RPMI7951 (cell line): ENCODE measurements at regions not wholly inside any gene's neighbourhood (a gene's known extent, or its start where the extent isn't known, plus 50 kb on each side); places are given as distances from the start of the nearest gene placed in this dataset.

Experiments
- DNase-seq: peaks from one replicate; pipeline ENCODE4 v3.0.0-alpha.2; 2012; ENCODE audit warnings: low read depth

DNA sequence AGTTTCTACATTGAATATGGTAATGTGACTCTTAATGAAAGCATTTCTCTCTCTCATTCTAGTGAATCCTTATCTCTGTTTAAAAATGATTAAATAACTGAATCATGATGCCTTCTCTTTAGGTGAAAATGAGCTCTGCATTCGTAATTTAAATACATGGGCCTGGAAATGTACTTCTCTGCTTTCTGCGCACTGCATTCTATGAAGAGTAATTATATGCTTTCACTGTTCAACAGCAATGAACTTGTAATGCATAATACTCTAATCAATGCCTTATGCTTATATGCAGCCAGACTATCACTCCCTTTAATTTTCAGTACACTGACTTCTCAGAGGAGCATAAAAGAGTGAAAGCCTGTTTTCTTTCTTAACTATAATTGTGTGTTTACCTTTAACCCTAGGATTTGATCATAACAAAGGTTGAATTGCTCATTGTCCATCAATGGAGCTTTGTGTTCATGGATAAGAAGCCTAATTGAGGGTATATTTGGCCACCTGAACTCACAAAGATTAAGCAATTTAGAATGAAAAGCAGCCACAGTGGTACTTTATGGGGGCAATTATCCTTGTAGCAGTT lies 330.8 kb upstream of the PDZRN3 start:
- DNase-seq, result no peak

DNA sequence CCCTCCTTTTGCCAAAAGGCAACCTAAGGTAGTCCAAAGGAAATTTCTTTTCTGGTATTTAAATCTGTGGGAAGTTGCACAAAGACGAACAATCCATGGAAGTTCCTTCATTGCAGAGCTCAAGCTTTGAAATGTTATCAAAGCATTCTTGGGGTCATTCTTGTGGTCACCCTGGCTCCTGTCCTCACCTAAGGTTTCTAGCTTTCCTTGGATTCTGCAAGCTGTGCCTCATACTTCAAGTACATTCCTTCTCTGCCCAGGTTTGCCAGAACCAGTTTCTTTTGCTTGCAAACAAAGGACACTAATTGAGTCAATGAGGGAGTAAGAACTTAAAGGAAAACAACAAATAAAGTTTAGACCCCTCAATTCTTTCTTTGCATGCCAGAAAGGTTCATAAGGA lies 329.8 kb upstream of the PDZRN3 start:
- no peak for DNase-seq

DNA sequence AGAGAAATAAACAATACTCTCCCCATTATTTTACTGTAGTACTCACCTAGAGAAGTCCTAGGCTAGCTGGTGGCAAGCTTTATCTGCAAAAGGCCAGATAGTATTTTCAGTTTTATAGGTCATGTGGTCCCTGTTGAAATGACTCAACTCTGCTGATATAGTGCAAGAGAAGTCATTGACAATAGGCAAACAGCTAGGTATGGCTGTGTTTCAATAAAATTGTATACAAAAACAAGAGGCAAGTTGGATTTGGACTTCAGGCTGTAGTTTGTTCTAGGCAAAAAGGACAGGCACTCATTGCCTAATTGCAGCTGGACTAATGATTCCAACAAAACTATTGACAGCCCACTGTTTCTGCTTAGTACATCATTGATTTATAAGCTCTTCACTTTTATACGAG lies 328.0 kb upstream of the PDZRN3 start:
- DNase-seq, result no peak

DNA sequence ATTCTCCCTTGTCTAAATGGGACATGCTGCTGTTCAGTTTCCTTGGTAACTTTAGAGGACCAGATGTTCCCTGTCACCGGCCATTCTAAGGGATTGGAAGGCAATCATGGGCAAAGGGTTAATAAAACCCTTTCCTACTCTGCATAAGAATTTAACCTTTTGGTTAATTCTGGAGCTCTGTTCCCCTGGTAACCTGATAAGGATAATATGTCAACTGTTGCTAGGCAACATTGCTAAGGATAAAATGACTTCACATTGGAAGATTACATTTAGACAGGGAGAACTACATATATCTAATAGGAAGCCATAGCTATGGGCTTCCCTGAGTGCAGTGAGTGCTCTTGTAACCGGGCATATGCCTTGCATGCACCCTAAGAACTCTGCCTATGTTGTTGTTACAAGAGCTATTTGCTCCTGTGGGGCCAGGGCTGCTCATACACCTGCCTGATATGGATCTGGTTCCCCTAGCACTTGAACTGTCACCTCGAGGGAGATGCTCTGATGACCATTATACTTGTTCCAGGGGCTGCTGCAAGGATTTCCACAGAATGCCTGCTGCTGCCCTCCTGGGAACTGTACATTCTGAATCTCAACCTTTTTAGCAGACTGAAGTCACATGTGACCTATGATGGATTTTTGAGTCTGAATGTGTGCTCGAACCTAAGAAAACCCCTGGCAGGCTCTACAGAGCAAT lies 326.3 kb upstream of the PDZRN3 start:
- no peak for DNase-seq

- DNase-seq, result no peak
Observed at GRCh38 chr3:73945541-73945940, 320.8 kb upstream of the PDZRN3 start.

DNA sequence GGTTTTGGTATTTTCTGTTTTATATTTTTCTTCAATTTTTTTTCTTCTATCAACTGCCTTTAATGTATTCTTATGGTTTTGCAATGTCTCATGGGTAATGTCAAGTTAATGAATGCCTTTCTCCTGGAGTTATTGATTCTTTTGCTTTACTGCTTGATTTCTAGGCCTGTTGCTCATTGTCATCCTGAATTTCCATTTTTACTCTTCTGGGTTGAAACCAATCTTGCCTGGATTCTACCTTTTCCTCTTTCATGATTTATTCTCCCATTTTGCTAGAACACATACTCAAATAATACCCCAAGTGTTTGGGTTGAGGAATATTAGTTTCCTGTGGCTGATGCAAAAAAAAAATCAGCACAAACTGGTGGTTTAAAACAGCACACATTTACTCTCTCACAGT lies 315.2 kb upstream of the PDZRN3 start:
- DNase-seq, result no peak

DNA sequence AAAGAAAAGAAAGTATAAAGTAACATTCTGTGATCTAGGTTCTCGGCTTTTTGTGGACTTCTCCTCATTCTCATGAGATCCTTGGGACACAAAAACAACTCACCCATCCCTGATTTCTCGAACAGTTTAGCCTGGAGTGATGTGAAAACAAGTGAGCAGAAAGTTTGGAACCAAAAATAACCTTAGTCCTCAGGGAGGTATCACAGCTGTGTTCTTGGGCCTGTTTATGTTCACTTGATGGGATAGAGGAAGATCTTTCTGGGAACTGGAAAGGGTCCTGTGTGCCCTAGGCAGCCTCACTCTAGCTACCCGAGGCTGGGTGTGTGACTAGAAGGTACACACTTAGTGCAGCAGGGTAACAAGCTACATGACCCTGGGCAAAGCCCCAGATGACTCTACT lies 308.8 kb upstream of the PDZRN3 start:
- DNase-seq, result no peak

- no peak for DNase-seq
Observed at GRCh38 chr3:73927203-73927570, 302.4 kb upstream of the PDZRN3 start.

DNA sequence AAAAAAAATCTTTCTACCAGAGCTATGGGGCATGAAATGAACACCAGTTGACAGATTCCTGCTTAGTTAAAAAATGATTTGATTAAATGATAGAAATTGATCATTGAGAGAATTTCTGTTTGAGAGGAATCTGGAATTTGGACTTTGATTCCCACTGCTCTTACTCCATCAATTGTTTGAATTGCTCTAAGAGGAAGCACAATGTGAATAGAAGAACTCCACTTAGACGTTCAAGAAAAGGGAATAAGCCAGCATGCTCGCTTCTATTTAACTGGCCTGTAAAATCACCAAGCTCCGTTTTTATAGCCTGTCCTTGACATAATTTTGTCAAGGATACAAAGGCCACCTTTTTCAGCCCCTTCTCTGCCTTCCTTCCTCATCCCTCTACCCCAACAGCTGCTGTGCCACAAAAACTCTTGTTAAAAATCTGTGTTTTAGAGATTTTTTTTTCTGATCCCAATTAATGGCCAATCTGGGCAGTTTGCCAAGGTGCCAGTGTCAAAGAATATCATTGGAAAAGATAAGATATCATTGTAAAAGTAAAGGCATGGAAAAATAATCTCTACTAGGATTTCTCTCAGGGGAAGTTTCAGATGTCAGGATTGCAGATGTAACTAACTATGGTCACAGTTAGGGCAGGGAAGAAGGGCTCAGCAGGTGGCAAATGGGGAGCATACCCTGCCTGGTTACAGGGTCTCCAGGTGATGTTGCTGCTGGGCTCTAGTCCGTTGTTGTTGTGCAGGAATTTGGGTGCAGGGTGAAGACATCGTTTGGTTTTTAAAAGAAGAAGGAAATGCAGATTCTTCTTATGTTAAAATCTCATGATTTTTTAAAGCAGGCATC lies 301.8 kb upstream of the PDZRN3 start:
- DNase-seq, result no peak

GRCh38 chr3:73925011-73925410 lies 300.3 kb upstream of the PDZRN3 start:
- no peak for DNase-seq

- DNase-seq, result no peak
Observed at GRCh38 chr3:73924048-73924447, 299.3 kb upstream of the PDZRN3 start.

GRCh38 chr3:73917643-73918042 lies 292.9 kb upstream of the PDZRN3 start:
- no peak for DNase-seq

DNA sequence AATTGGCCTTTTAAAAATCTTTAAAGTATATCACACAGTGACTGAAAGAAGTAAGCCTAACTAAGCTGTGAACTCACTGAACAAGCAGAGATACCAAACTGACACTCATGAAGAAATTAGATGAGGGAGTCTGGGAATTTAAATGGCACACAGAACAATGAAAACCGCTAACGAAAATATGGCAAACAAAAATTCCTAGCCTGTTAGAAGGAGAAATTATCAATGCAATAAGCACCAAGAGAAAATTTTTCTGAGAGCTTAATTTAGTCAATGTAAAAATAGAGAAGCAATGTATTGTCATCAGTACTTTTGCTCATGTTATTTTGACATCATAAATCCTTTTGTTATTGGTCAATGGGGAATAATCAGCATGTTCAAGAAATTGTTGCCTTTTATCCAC lies 291.1 kb upstream of the PDZRN3 start:
- DNase-seq, result no peak

DNA sequence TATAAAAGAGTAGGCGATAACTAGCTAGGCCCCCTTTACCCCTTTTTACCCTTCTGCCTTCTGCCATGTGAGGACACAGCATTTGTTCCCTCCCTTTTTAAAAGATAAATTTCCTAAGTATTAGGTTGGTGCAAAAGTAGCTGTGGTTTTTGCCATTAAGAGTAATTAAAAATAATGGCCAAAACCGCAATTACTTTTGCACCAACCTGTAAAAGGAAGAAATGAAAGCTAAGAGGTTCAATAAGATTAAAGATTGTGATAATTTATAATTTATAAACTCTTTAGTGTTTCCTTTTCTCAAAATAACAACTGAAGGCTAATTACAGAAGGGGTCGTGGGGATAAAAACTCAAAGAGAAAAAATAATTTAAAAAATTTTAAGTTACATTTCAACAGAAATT lies 283.5 kb upstream of the PDZRN3 start:
- DNase-seq, result no peak

DNA sequence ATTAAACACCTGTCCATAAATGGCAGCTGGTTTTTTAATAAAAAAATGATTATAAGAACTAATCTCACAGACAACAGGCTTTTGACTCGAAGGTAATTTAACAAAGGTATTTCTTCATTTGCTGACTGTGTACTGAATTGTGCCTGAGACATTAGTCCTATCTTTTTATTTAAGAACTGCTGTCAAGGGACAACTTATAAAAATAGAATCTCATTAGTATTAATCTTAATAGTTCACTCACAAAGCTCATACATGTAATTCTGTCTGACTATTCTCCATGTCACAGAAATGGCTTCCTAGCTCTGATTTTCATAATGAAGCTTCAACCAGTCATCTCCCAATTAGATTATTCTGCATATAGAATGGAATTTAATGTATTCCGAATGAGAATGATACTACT lies 276.9 kb upstream of the PDZRN3 start:
- no peak for DNase-seq

GRCh38 chr3:73894474-73895213 lies 269.9 kb upstream of the PDZRN3 start:
- DNase-seq, result no peak

DNA sequence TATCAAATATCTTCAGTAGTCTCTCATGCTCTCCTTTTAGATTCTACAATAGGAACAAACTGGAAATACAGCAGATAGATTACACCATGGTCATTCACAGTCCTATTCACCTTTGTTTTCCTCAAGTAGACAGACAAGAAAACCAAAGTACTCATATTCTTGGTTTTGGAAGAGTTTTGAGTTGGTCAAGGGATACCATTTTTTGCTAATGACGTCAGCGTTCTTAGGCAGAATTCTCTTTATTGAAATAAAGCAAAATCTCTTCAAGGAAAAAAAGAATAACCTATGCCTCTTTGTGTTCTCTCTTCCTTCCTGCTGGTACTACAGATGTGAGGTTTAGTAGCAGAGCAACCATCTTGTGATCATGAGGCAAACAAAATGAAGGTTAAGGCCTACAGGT lies 268.3 kb upstream of the PDZRN3 start:
- DNase-seq, result no peak

GRCh38 chr3:73885862-73886261 lies 261.1 kb upstream of the PDZRN3 start:
- no peak for DNase-seq

- DNase-seq, result no peak
Observed at GRCh38 chr3:73884361-73884760, 259.6 kb upstream of the PDZRN3 start.

GRCh38 chr3:73883497-73883896 lies 258.8 kb upstream of the PDZRN3 start:
- DNase-seq, result no peak

GRCh38 chr3:73874606-73875369 lies 250.0 kb upstream of the PDZRN3 start:
- no peak for DNase-seq

- DNase-seq, result no peak
Observed at GRCh38 chr3:73874161-73874560, 249.4 kb upstream of the PDZRN3 start.
